ENCODE measurements at regions not wholly inside any gene's neighbourhood (a gene's known extent, or its start where the extent isn't known, plus 50 kb on each side); places are given as distances from the start of the nearest gene placed in this dataset.
A peak's percentile ranks its signal among the peaks of the same experiment; 100 is the strongest.
"Not testable (repeated sequence)": the region's sequence is repeated elsewhere in the genome, so short reads cannot be mapped to it uniquely, and the experiment has no call there.

DNA sequence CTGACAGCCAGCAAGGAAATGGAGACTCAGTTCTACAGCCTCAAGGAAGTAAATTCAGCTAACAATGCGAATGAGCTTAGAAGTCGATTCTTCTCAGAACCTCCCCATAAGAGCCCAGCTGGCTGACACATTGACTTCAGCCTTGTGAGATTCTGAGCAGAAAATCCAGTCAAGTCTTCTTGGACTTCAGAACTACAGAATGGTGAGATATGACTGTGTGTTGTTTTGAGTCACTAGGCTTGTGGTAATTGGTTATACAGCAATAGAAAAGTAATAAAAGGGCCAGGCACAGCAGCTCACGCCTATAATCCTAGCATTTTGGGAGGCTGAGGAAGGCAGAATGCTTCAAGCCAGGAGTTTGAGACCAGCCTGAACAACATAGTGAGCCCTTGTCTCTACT is 161.8 kb upstream of the IVNS1ABP start:
- H3K27me3 ChIP-seq (ENCODE audit: control insufficient read depth, insufficient read depth, low read length): no peaks in the 10 kb centered on the region
- DNase-seq: no peak
- no peaks in the 10 kb centered on the region for H3K36me3 ChIP-seq (replicated peaks; ENCODE audit: control insufficient read depth, insufficient read depth, low read length)
- no peak overlapping the region for H3K4me3 ChIP-seq (ENCODE audit: insufficient read depth, low read depth, low read length)

DNA sequence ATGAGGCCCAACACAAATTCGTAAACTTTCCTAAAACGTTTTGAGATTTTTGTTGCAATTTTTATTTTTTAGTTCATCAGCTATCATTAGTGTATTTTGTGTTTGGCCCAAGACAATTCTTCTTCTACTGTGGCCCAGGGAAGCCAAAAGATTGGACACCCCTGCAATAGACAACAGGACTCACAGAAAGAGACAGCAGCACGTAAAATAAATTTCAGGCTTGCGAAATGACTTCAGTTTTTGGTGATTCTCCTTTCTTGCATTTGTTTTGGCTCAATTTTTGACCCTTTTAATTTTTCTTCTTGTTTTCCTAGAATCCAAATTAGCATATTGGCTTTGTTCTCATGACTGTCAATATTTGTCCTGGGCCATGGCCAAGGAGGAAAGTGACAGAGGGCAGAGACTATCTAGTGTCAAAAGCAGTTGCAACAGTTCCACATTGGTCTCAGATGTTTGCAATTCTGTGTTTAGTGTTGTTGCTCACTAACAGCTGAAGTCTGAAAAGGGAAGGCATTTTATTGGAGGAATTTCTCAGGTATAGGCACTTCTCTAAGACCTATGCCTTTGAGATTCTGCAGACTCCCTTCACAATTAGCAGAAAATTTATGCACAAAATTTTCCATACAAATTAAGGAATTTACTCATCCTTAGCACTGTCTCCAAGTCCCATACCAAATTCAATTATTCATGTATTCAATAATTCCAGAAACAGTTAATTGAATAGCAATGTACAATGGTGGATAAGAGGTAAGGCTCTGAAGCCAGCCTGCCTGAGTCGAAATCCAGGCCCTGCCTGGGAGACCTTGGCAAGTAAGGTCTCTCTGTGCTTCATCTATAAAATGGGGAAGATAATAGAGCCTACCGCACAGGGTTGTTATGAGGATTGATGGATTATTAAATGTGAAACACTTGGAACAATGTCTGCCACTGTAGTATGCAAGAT is 160.9 kb upstream of the IVNS1ABP start:
- H3K4me3 ChIP-seq (ENCODE audit: insufficient read depth, low read depth, low read length): no peak overlapping the region
- no peak for DNase-seq
- H3K36me3 ChIP-seq (replicated peaks; ENCODE audit: control insufficient read depth, insufficient read depth, low read length): no peaks in the 10 kb centered on the region
- H3K27me3 ChIP-seq (ENCODE audit: control insufficient read depth, insufficient read depth, low read length): no peaks in the 10 kb centered on the region

DNA sequence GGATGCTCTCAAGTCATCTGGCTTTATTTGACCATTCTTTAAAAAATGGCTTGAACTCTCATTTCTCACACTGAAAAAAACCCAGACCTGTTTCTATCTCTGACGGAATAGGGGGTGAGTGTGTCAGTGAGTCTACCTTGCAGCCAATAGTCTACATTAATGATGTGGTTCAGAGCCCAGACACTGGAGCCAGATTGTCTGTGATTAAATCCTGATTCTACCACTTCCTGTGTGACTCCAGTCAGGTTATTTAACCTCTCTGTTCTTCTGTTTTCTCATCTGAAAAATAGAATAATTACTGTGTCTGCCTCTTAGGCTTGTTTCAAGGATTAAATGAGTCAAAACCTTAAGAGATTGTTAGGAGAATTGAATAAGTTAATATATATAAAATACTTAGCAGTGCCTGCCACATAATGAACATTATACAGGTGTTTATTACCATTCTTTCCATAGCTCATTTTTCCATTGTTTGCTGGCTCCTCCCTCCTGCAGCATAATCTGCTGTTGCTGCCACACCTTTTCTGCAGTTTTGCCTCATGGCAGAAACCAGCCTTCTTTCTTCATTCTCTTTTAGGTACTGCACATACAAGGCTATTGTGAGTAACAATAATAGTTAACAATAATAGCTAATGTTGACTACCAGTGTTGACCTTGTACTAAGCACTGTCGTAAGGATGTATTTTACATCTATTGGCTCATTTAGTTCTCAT is 157.6 kb upstream of the IVNS1ABP start:
- Histone ChIP-seq H3K27me3 (ENCODE audit: control insufficient read depth, insufficient read depth, low read length) (no peaks in the 10 kb centered on the region), H3K4me3 (ENCODE audit: insufficient read depth, low read depth, low read length) (no peak overlapping the region), H3K36me3 (replicated peaks; ENCODE audit: control insufficient read depth, insufficient read depth, low read length) (no peaks in the 10 kb centered on the region)
- DNase-seq: no peak

DNA sequence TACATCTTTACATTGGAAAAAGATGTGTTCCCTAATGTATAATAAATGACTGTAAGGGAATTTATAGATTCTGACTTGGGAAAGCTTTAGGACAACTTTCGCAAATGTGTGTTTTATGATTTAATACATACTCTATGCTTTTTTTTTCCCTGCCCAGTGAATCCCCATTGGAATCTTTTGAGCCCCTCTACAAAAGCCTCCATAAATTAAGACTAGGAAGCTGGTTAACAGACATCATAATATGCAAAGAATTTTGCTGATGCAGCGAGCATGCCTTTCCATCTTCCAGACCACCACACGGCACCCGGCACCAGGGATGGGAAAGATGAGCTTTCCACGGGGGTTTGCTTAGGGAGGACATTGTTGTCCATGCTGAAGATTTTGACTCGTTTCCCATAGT is 156.1 kb upstream of the IVNS1ABP start:
- no peak for DNase-seq
- H3K4me3 ChIP-seq (ENCODE audit: insufficient read depth, low read depth, low read length): no peak overlapping the region
- no peaks in the 10 kb centered on the region for H3K36me3 ChIP-seq (replicated peaks; ENCODE audit: control insufficient read depth, insufficient read depth, low read length)
- no peaks in the 10 kb centered on the region for H3K27me3 ChIP-seq (ENCODE audit: control insufficient read depth, insufficient read depth, low read length)

DNA sequence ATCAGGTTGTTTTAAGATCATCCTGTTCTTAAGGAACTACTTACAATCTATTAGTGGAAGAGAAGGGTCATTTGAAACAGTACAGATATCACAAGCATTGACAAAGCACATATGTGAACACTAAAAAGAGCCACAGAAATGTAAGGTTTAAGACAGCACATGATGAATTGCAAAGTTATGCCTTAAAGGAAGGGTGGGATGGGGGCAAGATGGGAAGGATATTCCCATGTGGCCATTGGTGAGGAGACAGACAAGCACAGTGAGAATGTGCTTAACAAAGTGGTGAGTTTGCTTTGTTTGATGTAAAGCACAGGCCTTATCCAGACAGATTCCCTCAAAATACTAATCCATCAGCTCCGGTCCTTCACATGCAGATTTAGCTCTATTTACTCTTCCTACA is 151.6 kb upstream of the IVNS1ABP start:
- no peak for DNase-seq
- Histone ChIP-seq H3K27me3 (ENCODE audit: control insufficient read depth, insufficient read depth, low read length) (no peaks in the 10 kb centered on the region), H3K4me3 (ENCODE audit: insufficient read depth, low read depth, low read length) (no peak overlapping the region), H3K36me3 (replicated peaks; ENCODE audit: control insufficient read depth, insufficient read depth, low read length) (no peaks in the 10 kb centered on the region)

DNA sequence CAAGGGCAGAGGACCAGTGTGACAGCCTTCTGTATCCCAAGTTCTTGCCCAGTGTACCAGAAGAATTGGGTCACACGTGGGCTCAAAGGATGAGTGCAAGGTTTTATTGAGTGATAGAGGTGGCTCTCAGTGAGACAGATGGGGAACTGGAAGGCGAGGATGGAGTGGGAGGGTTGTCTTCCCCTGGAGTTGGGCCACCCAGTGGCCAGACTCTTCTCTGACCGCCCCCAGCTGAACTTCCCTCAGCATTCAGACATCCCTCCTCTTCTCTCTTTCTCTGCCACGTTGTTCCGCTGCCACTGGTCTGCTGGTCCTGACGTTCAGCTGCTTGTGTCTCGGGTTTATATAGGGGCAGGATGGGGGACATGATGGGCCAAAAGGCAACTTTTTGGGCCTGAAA is 150.1 kb upstream of the IVNS1ABP start:
- Histone ChIP-seq H3K27me3 (ENCODE audit: control insufficient read depth, insufficient read depth, low read length) (no peaks in the 10 kb centered on the region), H3K36me3 (replicated peaks; ENCODE audit: control insufficient read depth, insufficient read depth, low read length) (no peaks in the 10 kb centered on the region), H3K4me3 (ENCODE audit: insufficient read depth, low read depth, low read length) (no peak overlapping the region)
- no peak for DNase-seq

DNA sequence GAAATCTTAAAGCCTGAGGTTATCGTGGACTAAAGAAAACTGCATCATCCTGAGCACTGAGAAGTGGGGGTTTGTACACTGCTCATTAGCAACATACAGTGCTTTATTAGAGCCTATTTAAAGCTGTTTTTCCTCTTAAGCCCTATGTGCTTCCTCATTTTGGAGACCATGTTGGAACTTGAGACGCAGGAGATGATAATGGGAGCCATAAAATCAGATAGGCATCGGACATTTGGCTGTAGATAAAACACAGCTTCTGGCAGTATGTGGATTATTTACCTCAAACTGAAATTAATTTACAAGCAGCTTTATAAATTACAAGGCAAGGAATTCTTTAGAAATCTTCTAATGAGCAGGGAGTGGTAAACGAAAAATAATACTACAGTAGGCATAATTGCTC is 147.7 kb upstream of the IVNS1ABP start:
- Histone ChIP-seq H3K36me3 (replicated peaks; ENCODE audit: control insufficient read depth, insufficient read depth, low read length) (no peaks in the 10 kb centered on the region), H3K27me3 (ENCODE audit: control insufficient read depth, insufficient read depth, low read length) (no peaks in the 10 kb centered on the region), H3K4me3 (ENCODE audit: insufficient read depth, low read depth, low read length) (no peak overlapping the region)
- DNase-seq: no peak

DNA sequence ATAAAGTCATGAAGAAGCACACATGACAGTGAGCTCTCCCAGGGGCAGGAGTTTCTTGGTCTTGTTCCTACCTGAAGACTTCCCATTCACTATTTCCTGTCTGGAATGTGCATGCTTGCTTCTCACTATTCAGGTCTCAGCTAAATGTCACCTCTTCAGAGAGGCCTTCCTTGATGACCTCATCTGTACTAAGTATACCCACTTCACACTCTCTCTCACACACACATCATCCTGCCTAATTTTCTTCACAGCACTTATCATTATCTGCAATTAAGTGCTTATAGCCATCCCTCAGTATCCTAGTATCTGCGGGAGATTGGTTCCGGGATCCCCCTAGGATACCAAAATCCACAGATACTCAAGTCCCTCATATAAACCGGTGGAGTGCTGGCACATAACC is 146.4 kb upstream of the IVNS1ABP start:
- Histone ChIP-seq H3K36me3 (replicated peaks; ENCODE audit: control insufficient read depth, insufficient read depth, low read length) (no peaks in the 10 kb centered on the region), H3K27me3 (ENCODE audit: control insufficient read depth, insufficient read depth, low read length) (no peaks in the 10 kb centered on the region), H3K4me3 (ENCODE audit: insufficient read depth, low read depth, low read length) (no peak overlapping the region)
- DNase-seq: no peak

DNA sequence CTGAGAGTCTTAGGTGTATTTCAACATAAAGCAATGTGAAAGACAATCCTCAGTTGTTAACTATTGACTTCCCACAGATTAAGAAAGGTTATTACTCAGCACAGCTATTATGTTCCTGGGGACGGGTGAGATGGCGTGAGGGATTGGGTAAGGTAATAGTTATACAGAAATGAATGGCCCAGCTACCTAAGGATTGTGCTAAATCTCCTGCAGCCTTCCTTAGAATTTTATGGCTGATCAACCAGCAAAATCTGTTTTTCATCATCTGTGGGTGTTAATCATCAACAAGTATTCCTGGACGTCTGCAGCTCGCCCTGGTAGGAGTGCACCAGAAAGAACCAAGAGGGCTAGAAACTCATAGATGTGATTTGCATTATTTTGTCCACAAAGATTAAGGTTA is 146.0 kb upstream of the IVNS1ABP start:
- H3K4me3 ChIP-seq (ENCODE audit: insufficient read depth, low read depth, low read length): no peak overlapping the region
- no peak for DNase-seq
- H3K27me3 ChIP-seq (ENCODE audit: control insufficient read depth, insufficient read depth, low read length): no peaks in the 10 kb centered on the region
- no peaks in the 10 kb centered on the region for H3K36me3 ChIP-seq (replicated peaks; ENCODE audit: control insufficient read depth, insufficient read depth, low read length)

DNA sequence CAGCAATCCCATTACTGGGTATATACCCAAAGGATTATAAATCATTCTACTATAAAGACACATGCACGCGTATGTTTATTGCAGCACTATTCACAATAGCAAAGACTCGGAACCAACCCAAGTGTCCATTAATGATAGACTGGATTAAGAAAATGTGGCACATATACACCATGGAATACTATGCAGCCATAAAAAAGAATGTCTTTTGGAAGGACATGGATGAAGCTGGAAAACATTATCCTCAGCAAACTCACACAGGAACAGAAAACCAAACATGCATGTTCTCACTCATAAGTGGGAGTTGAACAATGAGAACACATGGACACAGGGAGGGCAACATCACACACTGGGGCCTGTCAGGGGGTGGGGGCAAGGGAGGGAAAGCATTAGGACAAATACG is 143.7 kb upstream of the IVNS1ABP start:
- H3K4me3 ChIP-seq (ENCODE audit: insufficient read depth, low read depth, low read length); H3K27me3 ChIP-seq (ENCODE audit: control insufficient read depth, insufficient read depth, low read length); H3K36me3 ChIP-seq (replicated peaks; ENCODE audit: control insufficient read depth, insufficient read depth, low read length); DNase-seq: not testable (repeated sequence)

DNA sequence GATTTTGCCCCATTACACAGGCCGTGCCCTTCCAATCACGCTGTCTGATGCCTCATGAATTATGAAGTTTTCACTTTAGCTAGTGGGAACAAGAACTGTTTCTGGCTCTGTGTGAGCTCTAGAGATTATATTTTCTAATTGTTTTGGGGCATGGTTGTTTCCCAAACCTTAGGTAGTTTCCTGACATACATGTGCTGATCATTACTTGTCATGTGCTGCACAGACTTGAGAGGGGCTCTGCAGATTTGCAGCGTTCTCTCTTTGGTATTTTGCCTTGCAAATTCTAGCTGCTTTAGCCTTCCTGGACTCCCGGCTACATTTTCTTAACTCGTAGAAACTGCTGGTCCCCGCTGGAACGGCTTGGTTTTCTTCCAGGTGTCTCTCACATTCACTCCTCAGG is 142.1 kb upstream of the IVNS1ABP start:
- H3K27me3 ChIP-seq (ENCODE audit: control insufficient read depth, insufficient read depth, low read length): no peaks in the 10 kb centered on the region
- H3K36me3 ChIP-seq (replicated peaks; ENCODE audit: control insufficient read depth, insufficient read depth, low read length): no peaks in the 10 kb centered on the region
- no peak overlapping the region for H3K4me3 ChIP-seq (ENCODE audit: insufficient read depth, low read depth, low read length)
- DNase-seq: no peak

DNA sequence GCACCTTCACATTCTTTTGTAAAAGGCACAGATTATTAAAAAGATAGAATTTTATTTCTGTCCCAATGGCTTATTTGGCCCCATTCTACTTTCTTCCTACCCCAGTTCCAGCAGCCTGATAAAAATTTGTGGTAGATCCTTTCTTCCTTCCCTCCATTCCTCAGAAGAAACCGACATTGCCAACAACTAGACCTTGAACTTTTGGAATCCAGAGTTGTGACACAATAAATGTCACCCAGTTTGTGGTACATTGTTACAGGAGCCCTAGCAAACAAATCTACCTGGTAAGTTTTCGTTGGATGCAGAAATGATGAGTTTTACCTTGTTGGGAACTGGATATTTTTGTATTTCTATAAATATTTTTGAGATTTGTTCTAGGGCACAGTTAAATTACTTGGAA is 141.6 kb upstream of the IVNS1ABP start:
- Histone ChIP-seq H3K36me3 (replicated peaks; ENCODE audit: control insufficient read depth, insufficient read depth, low read length) (no peaks in the 10 kb centered on the region), H3K4me3 (ENCODE audit: insufficient read depth, low read depth, low read length) (no peak overlapping the region), H3K27me3 (ENCODE audit: control insufficient read depth, insufficient read depth, low read length) (no peaks in the 10 kb centered on the region)
- no peak for DNase-seq

DNA sequence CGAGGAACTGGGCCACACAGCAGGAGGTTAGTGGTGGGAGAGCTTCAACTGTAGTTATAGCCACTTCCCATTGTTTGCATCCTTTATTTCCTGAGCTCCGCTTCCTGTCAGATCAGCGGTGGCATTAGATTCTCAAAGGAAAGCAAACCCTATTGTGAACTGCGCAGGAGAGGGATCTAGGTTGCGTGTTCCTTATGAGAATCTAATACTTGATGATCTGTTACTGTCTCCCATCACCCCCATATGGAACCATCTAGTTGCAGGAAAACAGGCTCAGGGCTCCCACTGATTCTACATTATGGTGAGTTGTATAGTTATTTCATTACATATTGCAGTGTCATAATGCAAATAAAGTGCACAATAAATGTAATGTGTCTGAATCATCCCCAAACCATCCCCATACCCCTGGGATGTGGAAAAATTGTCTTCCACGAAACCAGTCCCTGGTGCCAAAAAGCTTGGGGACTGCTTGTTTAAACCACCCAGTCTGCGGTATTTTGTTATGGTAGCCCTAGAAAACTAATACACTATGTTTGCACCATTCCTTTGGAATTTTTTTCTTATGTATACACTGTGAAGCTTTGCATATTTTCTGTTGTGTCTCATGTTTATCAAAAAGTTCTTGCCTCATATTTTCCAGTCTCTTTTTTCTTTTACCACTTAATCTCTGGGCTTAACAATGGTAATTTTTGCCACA is 136.6 kb upstream of the IVNS1ABP start:
- H3K27me3 ChIP-seq (ENCODE audit: control insufficient read depth, insufficient read depth, low read length): no peaks in the 10 kb centered on the region
- DNase-seq: no peak
- H3K36me3 ChIP-seq (replicated peaks; ENCODE audit: control insufficient read depth, insufficient read depth, low read length): no peaks in the 10 kb centered on the region
- no peak overlapping the region for H3K4me3 ChIP-seq (ENCODE audit: insufficient read depth, low read depth, low read length)

DNA sequence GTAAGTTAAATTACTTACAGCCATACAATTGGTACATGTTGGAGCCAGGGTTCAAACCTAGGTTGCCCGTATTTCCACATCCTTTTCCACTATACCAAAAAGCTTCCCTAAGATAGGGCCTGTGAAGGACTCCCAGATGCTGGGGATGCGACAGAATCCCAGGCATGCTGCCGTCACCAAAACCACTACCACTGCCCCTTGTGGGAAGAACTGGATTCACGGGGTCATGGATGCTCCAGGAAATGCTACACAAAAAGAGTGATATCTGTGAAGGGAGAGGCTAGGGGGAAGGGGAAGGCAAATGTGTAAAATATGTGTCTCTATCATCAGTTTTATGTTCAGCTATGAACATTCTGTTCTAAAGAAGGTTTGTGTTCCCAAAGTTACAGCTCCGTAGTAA is 133.9 kb upstream of the IVNS1ABP start:
- Histone ChIP-seq H3K4me3 (ENCODE audit: insufficient read depth, low read depth, low read length) (no peak overlapping the region), H3K27me3 (ENCODE audit: control insufficient read depth, insufficient read depth, low read length) (no peaks in the 10 kb centered on the region)
- peak; percentile 9 for DNase-seq

More for the DNA sequence above, 133.9 kb upstream of the IVNS1ABP start:
- no peaks in the 10 kb centered on the region for H3K36me3 ChIP-seq (replicated peaks; ENCODE audit: control insufficient read depth, insufficient read depth, low read length)
